HG02588 (cell line): ENCODE measurements at regions not wholly inside any gene's neighbourhood (a gene's known extent, or its start where the extent isn't known, plus 50 kb on each side); places are given as distances from the start of the nearest gene placed in this dataset.

ENCODE experiments used
- ATAC-seq: cut with Tn5 transposase; IDR thresholded peaks from one replicate; pipeline ENCODE4 v1.9.1; 2021; ENCODE audit warnings: mild to moderate bottlenecking, moderate library complexity; ENCODE audit not compliant: unreplicated experiment

DNA sequence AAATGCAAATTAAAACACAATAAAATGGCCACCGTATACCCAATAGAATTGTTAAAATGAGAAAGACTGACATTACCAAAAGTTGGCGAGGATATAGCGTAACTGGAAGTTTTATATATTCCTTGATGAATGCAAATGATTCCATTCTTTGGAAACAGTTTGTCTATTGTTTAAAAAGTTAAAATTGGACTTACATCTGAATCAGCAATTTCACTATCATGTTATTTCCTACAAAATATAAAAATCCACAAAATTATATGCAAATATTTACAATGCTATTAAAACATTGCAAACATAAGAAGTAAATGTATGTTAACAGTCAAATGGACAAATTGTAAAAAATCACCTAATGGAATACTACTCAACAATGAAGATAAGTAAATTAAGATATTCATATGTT, 852.2 kb upstream of the NDST4 start:
- no peak for ATAC-seq

DNA sequence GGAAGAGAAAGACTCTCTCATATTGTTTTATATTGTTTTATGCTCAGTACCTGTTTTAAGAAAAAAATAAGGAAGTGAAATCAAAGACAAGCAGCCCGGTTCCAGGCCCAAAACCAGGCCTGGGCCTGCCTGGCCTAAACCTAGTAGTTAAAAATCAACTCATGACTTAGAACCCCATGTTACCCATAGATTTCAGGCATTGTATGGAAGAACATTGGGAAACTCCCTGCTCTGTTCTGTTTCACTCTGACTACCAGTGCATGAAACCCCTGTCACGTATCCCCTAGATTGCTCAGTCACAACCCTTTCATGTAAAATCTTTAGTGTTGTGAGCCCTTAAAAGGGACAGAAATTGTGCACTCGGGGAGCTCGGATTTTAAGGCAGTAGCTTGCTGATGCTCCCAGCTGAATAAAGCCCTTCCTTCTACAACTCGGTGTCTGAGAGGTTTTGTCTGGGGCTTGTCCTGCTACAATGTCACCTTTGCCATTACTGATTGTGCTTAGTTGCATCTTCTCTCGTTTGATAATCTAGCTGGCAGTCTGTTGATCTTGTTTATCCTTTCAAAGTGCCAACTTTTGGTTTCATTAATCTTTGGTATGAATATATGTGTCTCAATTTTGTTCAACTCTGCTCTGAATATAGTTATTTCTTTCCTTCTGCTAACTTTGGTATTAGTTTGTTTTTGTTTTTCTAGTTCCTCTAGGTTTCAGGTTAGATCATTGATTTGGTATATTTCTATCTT, 842.8 kb upstream of the NDST4 start:
- peak; percentile 56 for ATAC-seq

DNA sequence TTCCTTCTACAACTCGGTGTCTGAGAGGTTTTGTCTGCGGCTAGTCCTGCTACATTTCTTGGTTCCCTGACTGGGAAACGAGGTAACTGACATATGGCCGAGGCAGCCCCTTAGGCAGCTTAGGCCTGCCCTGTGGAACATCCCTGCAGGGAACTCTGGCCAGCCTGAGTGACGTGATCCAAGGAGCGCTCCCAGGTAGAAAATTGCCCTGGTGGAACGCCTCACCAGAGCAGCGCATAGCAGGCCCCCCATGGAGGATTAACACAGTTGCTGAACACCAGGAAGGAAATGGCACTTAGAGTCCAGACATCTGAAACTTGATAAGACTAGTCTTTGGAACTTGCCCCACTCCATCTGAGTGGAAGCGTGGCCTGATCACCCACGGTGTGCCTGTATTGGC, 837.4 kb upstream of the NDST4 start:
- ATAC-seq = no peak

DNA sequence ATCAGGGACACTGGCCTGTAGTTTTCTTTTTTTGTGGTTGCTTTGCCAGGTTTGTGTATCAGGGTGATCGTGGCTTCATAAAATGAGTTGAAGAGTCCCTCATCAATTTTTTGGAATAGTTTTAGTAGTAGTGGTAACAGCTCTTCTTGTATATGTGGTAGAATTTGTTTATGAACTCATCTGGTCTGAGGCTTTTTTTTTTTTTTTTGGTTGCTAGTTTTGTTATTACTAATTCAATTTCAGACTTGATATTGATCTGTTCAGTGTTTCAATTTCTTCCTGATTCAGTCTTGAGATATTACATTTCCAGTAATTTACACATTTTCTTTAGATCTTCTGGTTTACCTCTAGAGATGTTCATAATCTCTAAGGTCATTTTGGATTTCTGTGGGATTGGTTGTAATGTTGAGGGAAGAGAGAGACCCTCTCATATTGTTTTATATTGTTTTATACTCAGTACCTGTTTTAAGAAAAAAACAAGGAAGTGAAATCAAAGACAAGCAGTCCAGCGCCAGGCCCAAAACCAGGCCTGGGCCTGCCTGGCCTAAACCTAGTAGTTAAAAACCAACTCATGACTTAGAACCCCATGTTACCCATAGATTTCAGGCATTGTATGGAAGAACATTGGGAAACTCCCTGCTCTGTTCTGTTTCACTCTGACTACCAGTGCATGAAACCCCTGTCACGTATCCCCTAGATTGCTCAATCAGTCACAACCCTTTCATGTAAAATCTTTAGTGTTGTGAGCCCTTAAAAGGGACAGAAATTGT, 836.7 kb upstream of the NDST4 start:
- ATAC-seq = peak; percentile 56

GRCh38 chr4:115945026-115945425, 831.6 kb upstream of the NDST4 start:
- no peak for ATAC-seq

- no peak for ATAC-seq
Observed at GRCh38 chr4:115944146-115944905, 830.9 kb upstream of the NDST4 start.

- no peak for ATAC-seq
Observed at GRCh38 chr4:115938764-115939443, 825.5 kb upstream of the NDST4 start.

- no peak for ATAC-seq
Observed at GRCh38 chr4:115929373-115929772, 816.0 kb upstream of the NDST4 start.

DNA sequence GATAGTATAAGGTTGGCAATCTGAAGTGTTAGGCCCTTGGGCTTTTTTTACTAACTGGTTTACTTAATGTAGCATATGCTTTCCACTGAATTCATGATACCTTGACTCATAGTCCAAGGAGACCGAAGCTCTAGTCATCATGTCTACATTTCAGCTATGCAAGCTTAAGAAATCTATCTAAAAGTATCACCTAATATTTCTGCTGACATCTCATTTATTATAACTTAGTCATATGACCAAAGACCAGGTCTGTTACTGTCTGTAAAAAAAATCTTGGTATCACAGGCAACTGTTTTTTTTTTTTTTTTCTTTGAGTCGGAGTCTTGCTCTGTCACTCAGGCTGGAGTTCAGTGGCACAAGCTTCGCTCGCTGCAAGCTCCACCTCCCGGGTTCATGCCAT, 814.0 kb upstream of the NDST4 start:
- no peak for ATAC-seq

DNA sequence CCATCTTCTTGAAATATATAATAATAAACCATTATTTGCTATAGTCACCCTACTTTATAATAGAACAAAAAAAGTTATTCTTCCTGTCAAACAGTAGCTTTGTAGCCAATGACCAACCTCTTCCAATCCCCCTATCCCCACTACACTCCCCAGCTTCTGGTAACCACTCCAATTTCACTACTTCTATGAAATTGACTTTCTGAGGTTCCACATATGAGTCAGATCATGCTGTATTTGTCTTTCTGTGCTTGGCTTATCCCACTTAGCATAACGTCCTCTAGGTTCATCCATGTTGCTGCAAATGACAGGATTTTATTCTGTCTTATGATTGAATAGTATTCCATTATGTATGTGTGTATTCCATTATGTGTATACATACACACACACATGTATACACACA, 809.7 kb upstream of the NDST4 start:
- no peak for ATAC-seq

DNA sequence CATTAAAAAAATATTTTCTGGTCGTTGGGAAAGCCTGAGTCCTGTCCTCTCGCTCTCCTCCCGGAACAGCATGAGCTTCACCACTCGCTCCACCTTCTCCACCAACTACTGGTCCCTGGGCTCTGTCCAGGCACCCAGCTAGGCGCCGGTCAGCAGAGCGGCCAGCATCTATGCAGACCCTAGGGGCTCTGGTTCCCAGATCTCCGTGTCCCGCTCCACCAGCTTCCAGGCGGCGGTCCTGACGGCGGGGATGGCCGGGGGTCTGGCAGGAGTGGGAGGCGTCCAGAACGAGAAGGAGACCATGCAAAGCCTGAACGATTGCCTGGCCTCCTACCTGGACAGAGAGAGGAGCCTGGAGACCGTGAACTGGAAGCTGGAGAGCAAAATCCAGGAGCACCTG, 807.2 kb upstream of the NDST4 start:
- ATAC-seq = no peak

- ATAC-seq = no peak
Observed at GRCh38 chr4:115918149-115918548, 804.7 kb upstream of the NDST4 start.

DNA sequence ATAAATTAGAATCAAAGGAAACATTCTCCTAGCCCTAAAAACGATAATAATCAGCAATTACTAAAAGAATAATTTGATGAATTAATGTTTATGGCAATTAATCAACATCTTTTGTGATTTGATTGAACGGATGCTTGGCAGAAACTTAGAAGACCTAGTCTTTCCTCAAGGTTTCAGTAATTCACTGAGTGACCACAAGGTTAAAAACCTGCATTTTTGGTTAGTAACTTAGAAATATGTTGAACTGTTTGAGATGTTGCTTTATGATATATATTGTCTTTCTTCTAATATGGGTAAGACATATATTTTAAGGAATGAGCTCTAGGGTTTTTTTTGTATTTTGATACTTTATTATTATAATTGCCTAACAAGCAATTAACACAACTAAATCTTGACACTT, 793.0 kb upstream of the NDST4 start:
- ATAC-seq = no peak

GRCh38 chr4:115883847-115884246, 770.4 kb upstream of the NDST4 start:
- no peak for ATAC-seq

DNA sequence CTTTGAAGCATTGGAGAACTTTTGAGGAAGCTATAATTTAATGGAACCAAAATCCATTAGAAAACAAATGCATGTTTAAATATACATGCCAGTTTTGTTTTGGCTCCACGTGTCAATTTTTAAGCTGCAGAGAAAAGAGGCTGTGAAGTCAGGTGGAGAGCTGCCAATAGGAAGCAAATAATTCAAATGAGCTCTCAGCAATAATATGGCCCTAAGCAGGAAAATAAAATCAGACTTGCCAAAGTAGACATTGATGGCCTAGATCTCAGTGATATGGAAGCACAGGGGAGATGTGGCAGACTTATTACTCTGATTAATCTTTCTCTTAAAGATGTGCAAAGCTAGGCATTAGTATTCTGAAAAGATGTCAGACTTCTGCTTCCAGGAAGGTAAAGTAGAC, 769.8 kb upstream of the NDST4 start:
- ATAC-seq = no peak

- no peak for ATAC-seq
Observed at GRCh38 chr4:115873048-115873447, 759.6 kb upstream of the NDST4 start.

GRCh38 chr4:115871596-115871995, 758.2 kb upstream of the NDST4 start:
- no peak for ATAC-seq

GRCh38 chr4:115866364-115866896, 753.0 kb upstream of the NDST4 start:
- no peak for ATAC-seq

DNA sequence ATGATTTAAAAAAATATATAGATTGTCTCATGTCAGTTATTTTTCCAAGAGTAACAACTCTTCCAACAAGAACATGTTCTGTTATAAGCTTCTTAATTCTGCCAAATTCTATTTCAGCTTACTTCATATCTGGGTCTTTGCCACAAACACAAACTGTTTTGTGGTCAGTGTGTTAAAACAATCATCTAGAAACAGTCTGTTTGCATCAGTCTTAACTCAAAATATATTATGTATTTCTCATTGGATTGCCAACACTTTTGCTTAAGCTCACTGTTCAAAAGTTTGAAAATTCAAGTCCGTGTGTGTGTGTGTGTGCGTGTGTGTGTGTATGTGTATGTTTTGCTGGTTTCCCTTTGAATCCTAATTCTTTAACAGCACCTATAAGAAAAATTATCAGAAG, 752.3 kb upstream of the NDST4 start:
- ATAC-seq = no peak

GRCh38 chr4:115852767-115853091, 739.3 kb upstream of the NDST4 start:
- ATAC-seq = no peak
